Astrocyte of the hippocampus (primary cell): ENCODE measurements at regions not wholly inside any gene's neighbourhood (a gene's known extent, or its start where the extent isn't known, plus 50 kb on each side); places are given as distances from the start of the nearest gene placed in this dataset.
A peak's percentile ranks its signal among the peaks of the same experiment; 100 is the strongest.
"Not testable (repeated sequence)": the region's sequence is repeated elsewhere in the genome, so short reads cannot be mapped to it uniquely, and the experiment has no call there.

Source experiments
- DNase-seq: peaks from one replicate; pipeline ENCODE4 v3.0.0; 2011; ENCODE audit warnings: low read depth, low spot score

DNA sequence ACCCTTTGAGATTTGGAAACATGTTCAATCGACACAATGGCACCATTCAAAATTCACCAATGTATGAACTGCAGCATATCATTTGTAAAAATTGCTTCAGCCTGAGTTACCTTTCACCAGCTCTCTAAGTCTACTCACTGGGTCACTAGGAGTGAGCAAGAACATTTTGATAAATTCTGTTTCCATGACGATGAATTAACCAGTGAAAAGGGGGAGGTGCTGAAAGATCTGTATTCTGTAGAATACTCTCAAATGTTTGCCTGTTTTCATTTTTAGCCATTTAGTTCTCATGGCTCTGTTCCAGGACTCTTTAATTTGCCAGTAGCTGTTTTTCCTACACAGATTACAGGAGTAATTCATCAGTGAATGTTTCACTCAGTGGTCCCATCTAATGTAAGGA is 883.4 kb downstream of the DIAPH3 start:
- DNase-seq, result peak; percentile 25

DNA sequence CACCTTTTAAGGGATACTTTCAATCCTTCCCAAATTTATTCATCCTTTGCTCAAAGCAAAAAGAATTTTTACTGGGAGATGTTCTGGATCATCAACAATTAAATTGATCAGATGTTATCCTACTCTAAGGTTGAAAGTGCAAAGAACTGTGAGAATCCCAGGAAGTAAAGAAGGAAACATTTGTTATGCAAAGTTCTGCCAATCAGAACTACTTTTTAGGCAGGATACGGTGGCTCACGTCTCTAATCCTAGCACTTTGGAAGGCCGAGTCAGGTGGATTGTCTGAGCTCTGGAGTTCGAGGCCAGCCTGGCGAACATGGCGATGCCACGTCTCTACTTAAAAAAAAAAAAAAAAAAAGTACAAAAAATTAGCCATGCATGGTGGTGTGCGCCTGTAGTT is 882.3 kb downstream of the DIAPH3 start:
- no peak for DNase-seq

DNA sequence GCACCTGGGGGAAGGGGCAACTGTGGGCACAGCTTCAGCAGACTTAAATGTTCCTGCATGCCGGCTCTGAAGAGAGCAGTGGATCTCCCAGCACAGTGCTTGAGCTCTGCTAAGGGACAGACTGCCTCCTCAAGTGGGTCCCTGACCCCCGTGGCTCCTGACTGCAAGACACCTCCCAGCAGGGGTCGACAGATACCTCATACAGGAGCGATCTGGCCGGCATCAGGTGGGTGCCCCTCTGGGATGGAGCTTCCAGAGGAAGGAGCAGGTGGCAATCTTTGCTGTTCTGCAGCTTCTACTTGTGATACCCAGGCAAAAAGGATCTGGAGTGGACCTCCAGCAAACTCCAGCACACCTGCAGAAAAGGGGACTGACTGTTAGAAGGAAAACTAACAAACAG is 871.5 kb downstream of the DIAPH3 start:
- not testable (repeated sequence) for DNase-seq

DNA sequence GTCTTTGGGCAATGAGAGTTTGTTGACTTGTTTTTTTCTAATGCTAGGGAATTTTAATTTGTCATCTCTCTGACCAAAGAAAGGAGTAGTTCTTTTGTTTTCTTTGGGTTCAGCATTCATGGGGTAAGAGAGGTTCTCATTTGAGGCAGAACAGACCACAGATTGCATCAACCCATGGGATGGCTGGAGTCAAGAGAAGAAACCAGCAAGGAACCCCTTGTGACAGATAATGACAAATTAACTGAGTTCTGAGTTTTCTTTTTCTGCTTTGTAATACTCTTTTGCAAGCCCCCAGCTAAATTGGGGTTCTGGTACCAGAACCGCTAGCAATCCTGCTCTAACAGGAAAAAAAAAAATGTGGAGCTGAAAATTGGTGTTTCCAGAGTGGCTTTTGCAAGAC is 864.1 kb downstream of the DIAPH3 start:
- DNase-seq, result no peak

DNA sequence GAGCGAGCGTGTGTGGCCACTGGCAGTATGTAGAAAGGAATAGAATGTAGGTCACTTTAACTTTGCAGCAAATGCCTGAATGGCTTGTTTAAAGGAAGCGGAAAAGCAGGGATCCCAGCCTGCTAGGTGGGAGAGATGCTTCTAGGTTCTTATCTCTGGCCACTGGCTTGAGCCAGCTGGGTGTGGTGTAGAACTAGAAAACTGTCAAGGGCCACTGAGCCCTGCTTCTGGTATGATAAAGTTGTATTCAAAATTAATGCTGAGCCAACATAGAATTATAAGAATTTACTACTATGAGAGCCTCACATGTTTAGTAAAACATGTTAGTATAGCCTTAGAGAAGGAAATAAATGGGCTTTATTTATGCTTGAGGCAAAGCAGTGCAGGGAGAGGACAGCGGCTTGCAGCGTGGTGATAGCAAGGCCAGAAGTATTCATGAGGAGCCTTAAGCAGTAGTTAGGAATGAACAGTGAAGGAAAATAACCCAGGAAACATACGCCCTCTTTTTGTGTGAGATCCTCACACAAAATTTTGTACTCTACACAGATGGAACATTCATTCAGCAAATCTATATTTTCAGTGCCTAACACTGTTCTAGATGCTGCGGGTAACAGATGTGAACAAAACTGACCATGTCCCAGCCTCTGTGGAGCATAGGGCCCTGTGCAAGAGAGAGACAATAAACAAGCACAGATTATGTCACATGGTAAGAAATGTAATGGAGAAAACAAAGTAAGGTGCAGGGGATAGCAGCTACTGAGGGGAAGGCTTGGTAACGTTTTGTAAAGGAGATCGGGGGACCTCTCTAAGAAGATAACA is 863.2 kb downstream of the DIAPH3 start:
- DNase-seq, result no peak

DNA sequence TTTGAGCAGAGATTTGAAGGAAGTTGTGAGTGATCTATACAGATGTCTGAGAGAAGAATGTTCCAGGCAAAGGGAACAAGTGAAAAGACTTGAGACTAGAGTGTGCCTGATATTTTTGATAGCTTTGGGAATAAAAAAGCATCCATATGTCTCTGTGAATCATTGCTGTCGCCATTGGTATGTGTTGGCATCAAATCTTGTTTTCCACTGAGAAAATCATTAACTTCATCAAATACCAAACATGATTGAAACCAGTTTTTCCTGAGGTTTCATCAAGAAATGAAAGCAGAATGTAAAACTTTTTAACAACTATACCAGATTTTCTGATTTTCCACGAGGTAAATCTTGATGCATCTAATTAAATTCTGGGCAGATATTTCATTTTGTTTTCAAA is 862.6 kb downstream of the DIAPH3 start:
- no peak for DNase-seq

DNA sequence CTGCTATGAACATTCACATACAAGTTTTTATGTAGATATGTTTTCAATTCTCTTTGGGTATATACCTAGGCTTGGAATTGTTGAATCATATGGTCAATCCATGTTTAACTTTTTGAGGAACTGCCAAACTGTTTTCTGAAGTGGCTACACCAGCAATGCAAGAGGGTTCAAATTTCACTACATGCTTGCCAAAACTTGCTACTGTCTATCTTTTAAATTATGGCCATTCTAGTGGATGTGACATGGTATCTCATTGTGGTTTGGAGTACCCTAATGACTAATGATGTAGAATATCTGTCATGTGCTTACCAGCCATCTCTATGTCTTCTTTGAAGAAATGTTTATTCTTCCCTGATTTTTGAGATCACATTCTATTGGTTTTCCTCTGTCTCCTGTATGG is 860.3 kb downstream of the DIAPH3 start:
- DNase-seq, result no peak

DNA sequence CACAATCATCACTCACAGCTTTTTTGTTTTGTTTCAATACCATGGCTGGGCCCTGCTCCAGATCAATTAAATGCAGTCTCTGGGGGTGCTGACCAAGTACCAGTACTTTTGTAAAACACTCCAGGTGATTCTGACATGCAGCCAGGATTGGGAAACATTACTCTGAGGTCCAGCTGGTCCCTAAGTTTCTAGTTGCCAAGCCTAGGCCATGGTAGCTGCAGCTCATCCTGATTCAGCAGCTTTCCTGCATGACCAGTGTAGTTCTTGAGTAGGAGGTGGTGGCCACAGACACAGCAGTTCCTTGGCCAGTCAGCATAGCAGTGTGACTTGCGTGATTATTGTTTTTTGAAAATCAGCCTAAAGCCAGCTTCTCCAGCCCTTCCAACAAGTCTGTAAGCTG is 859.1 kb downstream of the DIAPH3 start:
- DNase-seq, result no peak

DNA sequence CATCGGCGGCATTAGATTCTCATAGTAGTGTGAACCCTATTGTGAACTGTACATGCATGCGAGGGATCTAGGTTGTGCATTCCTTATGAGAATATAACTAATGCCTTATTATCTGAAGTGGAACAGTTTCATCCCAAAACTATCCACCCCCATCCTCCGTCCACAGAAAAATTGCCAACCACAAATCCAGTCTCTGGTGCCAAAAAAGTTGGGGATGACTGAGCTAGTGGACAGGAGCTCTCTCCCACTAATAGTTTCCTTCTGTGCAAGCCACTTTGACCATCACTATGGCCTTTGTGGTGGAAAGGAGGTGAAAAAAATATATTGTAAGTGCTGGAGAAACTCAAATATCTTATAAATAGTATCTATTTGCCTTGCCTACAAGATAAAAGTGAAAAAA is 857.8 kb downstream of the DIAPH3 start:
- no peak for DNase-seq

DNA sequence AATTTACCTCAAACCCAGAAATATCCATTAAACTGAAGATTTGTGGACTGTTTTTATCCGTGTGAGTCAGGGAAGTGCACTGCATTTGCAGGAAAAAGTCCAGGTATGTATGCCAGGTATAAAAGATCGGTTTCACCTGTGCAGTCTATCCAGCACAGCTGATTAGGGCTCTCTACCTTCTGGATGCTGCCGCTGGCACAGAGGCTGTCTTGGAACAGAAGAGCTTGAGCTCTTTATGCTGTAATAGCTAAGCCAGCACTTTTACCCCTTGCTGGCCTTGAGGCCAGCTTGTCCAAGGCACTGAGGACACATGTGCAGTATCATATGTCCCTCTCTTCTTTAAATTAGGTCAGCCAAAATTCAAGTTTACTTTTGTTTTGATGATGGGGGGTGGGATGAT is 851.0 kb downstream of the DIAPH3 start:
- no peak for DNase-seq

DNA sequence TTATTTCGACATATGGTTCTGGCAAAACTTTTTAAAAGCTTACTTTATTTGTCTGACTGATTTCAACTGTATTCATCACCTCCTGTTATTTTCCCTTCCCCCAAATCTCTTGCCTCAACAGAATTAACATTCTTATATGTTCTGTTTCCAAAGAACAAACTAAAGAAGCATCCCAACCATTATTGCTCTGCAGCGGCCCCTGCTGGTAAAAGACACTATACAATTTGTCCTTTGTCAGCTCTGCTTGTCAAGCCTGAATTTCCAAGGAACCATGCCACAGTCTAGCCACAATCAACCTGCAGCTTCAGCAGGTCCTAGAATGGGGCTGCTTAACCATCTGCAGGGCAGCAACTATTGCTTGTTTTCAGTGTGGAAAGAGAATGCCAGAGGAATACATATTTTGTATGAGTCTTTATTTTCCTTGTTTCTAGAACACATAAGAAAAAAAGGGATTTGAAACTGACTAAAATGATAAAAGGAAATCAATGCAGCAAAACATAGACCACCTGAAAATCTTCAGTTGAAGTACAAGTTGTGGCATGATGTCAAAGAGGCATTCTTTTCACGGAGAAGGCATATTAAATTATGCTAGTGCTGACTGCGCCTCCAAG is 845.3 kb downstream of the DIAPH3 start:
- peak; percentile 82 for DNase-seq

DNA sequence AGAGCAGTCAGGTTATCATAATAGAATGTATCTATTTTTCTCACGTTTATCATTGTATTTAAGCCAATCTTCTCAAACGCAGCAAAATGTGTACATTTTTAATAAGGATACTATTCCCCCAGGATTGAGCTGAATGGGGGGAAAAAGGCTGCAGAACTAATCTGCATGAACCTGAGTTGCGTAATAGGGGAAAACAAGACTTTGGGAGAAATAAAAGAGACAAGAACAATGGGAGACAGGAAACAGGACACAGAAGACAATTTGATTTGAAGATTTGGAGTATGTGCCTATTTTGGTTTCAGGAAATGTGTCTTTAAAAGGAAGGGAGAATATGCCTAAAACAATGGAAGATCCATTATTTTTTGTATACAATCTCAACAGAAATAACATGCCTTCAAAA is 844.5 kb downstream of the DIAPH3 start:
- no peak for DNase-seq

DNA sequence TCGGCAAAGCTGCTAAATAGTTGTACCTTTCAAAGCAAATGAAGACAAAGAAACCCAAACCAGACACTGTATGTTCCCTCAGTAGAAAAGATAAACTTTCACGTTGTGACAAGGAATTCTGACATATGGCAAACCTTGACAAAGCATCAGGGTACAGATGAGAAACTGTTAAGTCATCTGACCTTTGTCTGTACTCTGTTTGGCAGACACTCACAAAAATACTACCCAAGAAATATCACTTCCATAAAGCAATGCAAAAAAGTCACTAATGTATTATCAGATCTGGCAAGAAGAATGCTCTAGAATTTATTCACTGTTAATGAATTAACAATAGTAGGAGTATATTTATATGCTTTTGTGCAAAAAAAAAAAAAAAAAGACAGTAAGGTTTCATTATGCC is 843.7 kb downstream of the DIAPH3 start:
- no peak for DNase-seq

DNA sequence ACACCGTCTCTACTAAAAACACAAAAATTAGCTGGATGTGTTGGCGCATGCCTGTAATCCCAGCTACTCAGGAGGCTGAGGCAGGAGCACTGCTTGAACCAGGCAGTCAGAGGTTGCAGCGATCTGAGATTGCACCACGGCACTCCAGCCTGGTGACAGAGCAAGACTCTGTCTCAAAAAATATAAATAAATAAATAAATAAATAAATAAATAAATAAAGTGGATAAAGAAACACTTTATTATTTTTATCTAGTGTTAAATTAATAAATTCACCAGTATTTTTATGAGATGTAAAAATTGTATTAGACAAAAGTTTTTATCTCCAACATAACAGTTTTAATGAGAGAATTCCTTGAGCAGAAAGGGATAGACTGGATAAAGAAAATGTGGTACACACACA is 839.3 kb downstream of the DIAPH3 start:
- not testable (repeated sequence) for DNase-seq

DNA sequence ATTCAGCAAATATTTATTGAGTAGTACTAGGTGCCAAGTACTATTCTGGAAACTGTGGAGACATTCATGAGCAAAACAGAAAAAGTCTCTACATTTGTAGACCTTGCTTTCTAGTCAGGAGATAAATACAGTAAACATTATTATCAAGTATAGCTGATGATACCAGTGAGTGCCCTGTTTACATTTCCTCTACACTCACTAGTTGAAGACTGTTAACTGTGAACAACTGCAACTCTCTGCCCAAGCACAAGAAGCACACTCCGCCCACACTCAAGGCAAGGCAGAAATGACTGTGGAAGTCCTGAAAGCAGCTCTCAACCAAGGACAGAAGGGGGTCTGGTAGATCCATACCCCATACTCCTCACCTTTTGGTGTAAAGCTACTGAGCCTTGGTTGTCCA is 837.0 kb downstream of the DIAPH3 start:
- DNase-seq, result no peak

DNA sequence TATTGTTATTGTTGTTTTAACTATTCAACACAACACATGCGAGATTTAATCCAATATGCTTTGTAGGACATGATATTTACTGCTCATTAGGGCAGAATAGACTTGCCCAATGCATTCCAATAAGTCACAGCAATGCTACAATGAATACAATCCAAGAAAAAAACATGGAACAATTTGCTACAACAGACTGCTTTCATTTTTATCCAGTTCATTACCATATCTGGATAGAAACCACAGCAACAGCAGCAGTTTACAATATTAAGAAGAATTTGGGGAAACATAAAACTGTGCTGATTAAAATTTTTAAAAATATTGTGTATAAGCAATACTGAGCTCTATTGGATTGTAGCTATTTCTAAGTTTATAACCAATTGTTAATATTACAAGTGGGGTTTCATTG is 833.0 kb downstream of the DIAPH3 start:
- peak; percentile 31 for DNase-seq

DNA sequence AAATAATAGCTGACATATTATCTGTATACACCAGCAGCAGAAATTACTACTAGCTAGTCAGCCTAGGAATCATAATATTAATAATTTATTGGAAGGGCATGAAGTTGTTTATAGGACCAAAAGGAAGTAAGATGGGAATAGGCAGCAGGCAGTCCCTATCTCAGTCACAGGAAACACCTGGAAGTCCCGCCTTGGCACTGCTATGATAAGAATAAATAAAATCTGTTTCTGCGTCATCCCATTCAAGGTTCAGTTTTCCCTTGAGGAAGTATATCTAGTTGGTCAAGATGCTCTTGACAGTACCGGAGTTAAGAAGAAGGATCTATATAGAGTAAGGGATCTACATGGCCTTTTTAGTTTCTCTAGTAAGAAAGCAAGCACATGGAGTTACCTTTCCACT is 830.8 kb downstream of the DIAPH3 start:
- no peak for DNase-seq

DNA sequence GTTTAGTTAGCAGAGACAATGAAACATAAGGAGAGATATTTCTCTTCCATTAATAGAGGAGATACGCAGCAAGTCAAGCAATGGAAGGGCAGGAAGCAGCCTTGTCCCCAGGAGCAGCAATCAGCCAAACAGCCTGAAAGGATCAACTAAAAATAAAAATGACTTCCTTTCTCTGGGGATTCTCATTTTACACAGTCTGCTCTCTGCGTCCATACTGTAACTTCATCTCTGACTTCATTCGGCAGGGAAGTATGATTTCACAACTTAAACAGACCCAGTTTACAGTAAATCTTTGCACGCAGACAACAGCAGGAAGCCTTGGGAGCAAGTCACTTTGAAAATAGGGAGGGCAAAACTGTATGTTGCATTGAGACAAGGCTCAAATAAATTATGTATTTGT is 826.7 kb downstream of the DIAPH3 start:
- no peak for DNase-seq

DNA sequence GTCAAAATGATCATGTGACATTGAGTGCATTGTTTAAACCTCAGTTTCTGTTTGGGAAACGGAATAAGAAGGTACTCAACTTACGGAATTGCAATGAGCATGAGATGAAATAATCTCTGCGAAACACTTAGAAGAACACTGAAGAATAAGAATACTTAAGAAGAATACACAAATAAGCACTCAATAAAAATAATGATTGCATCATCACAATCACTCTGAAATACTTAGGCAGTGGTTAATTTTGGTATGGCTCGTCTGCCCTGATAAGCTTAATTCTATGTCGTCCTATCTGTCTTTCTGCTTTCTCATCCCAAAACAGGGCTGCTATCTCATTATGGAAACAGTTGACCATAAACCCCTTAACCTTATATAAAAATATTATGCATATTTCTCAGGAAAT is 823.6 kb downstream of the DIAPH3 start:
- no peak for DNase-seq

DNA sequence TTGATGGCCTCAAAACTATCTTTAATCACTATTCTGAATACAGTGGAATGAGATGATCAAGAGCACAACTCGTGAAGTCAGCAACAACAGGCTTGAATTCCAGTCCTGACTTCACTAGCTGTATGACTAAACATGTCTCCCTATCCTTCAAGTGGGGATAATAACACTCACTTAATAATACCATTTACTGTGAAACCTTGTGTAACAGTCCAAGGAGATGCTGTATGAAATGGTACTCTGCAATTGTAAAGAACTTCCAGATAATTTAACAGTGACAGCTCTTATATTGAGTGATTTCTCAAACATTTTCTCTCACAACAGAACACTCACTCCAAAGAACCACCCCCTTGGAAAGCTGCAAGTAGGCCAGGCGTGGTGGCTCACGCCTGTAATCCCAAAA is 823.1 kb downstream of the DIAPH3 start:
- DNase-seq, result no peak

DNA sequence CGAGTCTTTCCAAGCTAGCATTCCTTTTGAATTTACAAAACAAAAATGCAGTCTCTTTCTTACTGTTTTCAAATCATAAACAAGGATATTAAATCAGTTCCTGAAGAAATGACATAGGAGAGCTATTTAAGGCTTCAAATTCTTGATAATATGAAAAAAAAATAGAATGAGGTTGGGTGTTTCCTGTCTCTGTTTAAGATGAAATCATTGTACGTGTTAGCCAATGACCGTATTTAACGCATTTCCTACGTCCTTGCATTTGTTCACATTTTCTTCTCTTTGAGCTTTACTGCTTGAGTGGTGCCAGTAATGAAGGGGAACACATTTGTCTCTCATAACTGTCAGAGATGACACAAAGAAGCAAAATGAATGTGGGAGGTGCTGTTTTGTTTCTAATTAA is 821.3 kb downstream of the DIAPH3 start:
- no peak for DNase-seq

DNA sequence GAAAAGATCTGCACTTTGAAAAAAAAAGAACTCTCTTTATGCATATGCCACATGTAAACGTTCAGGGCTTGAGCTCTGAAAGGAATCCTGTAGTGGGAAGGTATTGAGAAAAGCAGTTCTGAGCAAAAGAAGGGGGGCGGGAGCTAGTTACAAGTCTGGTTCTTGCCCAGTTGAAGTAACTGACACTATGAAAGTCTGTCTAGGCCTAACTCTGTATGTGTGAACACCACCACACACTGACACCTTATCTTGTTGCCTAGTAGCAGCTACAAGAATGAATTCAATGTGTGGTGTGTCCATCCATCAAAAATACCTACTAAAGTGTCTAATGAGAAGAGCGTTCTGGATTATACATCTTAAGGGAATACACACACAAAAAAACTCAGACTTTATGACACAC is 820.6 kb downstream of the DIAPH3 start:
- no peak for DNase-seq

DNA sequence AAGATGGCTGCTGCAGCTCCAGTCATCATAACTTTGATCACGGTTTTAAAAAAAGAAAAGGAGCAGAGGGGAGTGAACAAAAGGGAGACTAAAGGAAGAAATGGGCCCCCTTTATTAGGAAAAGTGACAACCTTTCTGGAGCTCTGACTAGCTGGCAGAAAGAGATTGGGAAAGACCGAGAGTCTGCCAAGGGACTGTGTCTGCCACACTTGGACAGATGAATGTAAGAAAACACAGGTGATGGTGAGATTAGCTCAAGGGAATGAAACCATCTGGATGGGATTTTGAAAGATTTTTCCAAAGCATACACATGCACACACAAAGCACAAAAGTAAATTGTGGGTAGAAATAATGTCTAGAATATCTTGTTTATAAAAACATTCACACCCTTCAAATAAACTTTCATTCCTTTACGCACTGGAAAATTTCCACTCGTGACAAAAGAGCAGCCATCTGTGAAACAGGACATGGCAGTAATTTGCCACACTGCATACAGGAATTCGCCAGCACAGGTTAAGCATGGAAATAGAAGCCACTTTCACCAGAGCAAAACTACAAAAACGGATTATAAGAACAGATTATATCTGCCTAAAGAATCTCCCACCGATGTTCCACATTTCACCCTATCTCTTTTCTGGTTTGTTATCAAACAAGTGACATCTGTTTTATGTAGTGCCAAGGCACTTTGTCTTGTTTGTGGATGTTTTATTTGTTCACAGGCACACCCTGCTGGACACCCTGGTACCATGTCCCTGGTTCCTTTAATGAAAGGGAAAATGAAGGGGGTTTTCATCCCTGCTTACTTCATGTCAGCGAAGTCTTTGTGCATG is 819.5 kb downstream of the DIAPH3 start:
- DNase-seq, result no peak
